A673 (cell line): ENCODE measurements at regions not wholly inside any gene's neighbourhood (a gene's known extent, or its start where the extent isn't known, plus 50 kb on each side); places are given as distances from the start of the nearest gene placed in this dataset.

Source experiments
- BruUV-seq: library from RNA; stranded (reverse); fragments of 400-500 nt; replicated peaks from 2 replicates; lab custom pipeline; 2021; lab: Mats Ljungman, UMichigan
- CTCF ChIA-PET: fragments of 300-600 bp; sonication (Branson Sonifier 250); formaldehyde crosslinking; loops from one replicate; lab custom pipeline; 2022; ENCODE audit warnings: antibody characterized with exemption; lab: Charles Lee
- POLR2A ChIA-PET: fragments of 300-600 bp; sonication (Branson Sonifier 250); formaldehyde crosslinking; loops from one replicate; lab custom pipeline; 2022; ENCODE audit warnings: antibody characterized with exemption; ENCODE audit not compliant: low non-redundant PET; lab: Charles Lee
- DNase-seq: peaks from one replicate; pipeline ENCODE4 v3.0.0-alpha.2; 2015; ENCODE audit warnings: low spot score
- H3K27ac ChIP-seq: fragments of 200-600 bp; sonication (generic); 2 replicates; pipeline ENCODE4 v1.5.1; 2016; ENCODE audit warnings: mixed run types, low read depth, mild to moderate bottlenecking, mixed read lengths, antibody characterized with exemption, low read length; ENCODE audit not compliant: poor library complexity, severe bottlenecking
- H3K27me3 ChIP-seq: fragments of 200-600 bp; sonication (generic); replicated peaks from 2 replicates; pipeline ENCODE4 v1.6.1; 2017; ENCODE audit warnings: mixed run types, low read depth, mild to moderate bottlenecking, mixed read lengths, antibody characterized with exemption, low read length; ENCODE audit not compliant: insufficient read depth, poor library complexity
- H3K36me3 ChIP-seq: fragments of 200-600 bp; sonication (generic); 2 replicates; pipeline ENCODE4 v1.6.1; 2016; ENCODE audit warnings: mixed run types, mild to moderate bottlenecking, mixed read lengths, antibody characterized with exemption, low read length; ENCODE audit not compliant: insufficient read depth, poor library complexity, severe bottlenecking
- H3K4me1 ChIP-seq: fragments of 200-600 bp; sonication (generic); 2 replicates; pipeline ENCODE4 v1.6.1; 2017; ENCODE audit warnings: mixed run types, mild to moderate bottlenecking, mixed read lengths, antibody characterized with exemption, low read length; ENCODE audit not compliant: insufficient read depth, poor library complexity, severe bottlenecking
- H3K4me3 ChIP-seq: fragments of 200-600 bp; sonication (generic); 2 replicates; pipeline ENCODE4 v1.5.1; 2016; ENCODE audit warnings: low read depth, mixed run types, mild to moderate bottlenecking, mixed read lengths, low read length; ENCODE audit not compliant: poor library complexity, severe bottlenecking
- H3K9me3 ChIP-seq: fragments of 200-600 bp; sonication (generic); 2 replicates; pipeline ENCODE4 v1.6.1; 2016; ENCODE audit warnings: mixed run types, low read depth, mild to moderate bottlenecking, mixed read lengths, antibody characterized with exemption, low read length; ENCODE audit not compliant: poor library complexity, severe bottlenecking
- EZH2 ChIP-seq: fragments of 200-600 bp; sonication (generic); IDR thresholded peaks from 2 replicates; pipeline ENCODE4 v1.6.1; 2017; ENCODE audit warnings: borderline replicate concordance, low read depth, mild to moderate bottlenecking, mixed read lengths, antibody characterized with exemption, low read length; ENCODE audit not compliant: poor library complexity, severe bottlenecking
- intact Hi-C: fragments of 100-400 bp; cut with micrococcal nuclease; formaldehyde crosslinking; loops from one replicate; pipeline ENCODE4 v1.10.0; 2022; ENCODE audit not compliant: unreplicated experiment
- TF ChIP-seq, protein P1 (sequence below): fragments of 300-800, 200-600 bp; sonication (generic); conservative IDR thresholded peaks from 2 replicates; pipeline ENCODE4 v1.5.1; 2017; ENCODE audit warnings: low read depth, mild to moderate bottlenecking, antibody characterized with exemption, low read length, moderate library complexity, mixed read lengths

DNA sequence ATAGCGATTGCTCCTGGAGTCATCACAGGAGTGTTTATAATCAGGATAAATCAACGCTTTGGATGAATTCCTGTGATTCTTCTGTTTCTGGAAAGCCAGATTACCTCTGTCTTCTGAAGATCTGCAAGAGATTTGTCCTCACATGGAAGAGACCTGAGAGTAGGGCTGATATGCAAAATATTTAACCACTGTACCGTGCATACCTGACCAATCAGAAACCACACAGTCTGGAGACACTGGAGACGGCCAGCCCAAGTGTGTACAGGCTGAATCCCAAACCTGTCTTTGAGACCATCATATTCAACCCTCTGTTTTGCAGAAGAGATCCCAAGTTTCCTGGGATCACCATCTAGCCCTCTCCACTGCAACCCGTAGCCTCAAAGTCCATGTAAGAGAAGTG, 50.4 kb upstream of the WT1 start:
- no peaks in the 10 kb centered on the region for H3K36me3 ChIP-seq
- H3K27ac ChIP-seq, result no peak overlapping the region
- no TSS peak for BruUV-seq
- no peaks in the 10 kb centered on the region for H3K9me3 ChIP-seq
- H3K4me3 ChIP-seq, result no peak overlapping the region
- ChIA-PET CTCF (no interaction called here), POLR2A (no interaction called here)
- no peaks in the 10 kb centered on the region for H3K4me1 ChIP-seq
- DNase-seq, result no peak
- TF ChIP-seq EZH2, result peak; percentile 30
- TF ChIP-seq, protein P1, sequence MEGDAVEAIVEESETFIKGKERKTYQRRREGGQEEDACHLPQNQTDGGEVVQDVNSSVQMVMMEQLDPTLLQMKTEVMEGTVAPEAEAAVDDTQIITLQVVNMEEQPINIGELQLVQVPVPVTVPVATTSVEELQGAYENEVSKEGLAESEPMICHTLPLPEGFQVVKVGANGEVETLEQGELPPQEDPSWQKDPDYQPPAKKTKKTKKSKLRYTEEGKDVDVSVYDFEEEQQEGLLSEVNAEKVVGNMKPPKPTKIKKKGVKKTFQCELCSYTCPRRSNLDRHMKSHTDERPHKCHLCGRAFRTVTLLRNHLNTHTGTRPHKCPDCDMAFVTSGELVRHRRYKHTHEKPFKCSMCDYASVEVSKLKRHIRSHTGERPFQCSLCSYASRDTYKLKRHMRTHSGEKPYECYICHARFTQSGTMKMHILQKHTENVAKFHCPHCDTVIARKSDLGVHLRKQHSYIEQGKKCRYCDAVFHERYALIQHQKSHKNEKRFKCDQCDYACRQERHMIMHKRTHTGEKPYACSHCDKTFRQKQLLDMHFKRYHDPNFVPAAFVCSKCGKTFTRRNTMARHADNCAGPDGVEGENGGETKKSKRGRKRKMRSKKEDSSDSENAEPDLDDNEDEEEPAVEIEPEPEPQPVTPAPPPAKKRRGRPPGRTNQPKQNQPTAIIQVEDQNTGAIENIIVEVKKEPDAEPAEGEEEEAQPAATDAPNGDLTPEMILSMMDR, result no peak
- peaks cover 28% of the 10 kb centered on the region for H3K27me3 ChIP-seq
- intact Hi-C loops, result no loop called here
